Choroid plexus epithelial cell (primary cell): ENCODE measurements at regions not wholly inside any gene's neighbourhood (a gene's known extent, or its start where the extent isn't known, plus 50 kb on each side); places are given as distances from the start of the nearest gene placed in this dataset.
"Not testable (repeated sequence)": the region's sequence is repeated elsewhere in the genome, so short reads cannot be mapped to it uniquely, and the experiment has no call there.

Experiments used
- DNase-seq: peaks from one replicate; pipeline ENCODE4 v3.0.0-alpha.2; 2010; ENCODE audit warnings: low read depth
- H3K4me3 ChIP-seq: 2 replicates; pipeline ENCODE4 v1.5.1; 2011; ENCODE audit warnings: low read depth, mild to moderate bottlenecking, control low read depth, low read length, moderate library complexity
- TF ChIP-seq, protein P1 (sequence below): conservative IDR thresholded peaks from 2 replicates; pipeline ENCODE4 v1.5.1; 2011; ENCODE audit warnings: low read depth, mild to moderate bottlenecking, control low read depth, inconsistent platforms, low read length, moderate library complexity

DNA sequence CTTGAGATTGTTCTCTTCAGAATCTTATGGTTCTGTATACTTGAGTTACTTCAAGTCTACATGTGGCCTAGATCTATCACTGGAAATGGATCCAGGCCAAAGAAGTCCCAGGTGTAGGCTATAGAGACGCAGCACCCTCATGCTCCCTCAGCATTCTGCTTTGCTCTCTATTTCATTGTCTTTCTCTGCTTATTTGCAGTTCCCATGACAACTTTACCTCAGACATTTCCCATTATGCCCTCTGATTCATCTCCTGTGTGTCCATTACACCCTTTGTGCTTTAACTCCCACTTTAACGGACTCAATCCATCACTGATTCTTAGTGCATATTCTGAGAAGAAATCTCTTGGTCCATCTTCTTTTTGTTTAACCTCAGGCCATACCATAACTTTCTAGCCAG is 236.9 kb upstream of the NRIP1 start:
- TF ChIP-seq, protein P1, sequence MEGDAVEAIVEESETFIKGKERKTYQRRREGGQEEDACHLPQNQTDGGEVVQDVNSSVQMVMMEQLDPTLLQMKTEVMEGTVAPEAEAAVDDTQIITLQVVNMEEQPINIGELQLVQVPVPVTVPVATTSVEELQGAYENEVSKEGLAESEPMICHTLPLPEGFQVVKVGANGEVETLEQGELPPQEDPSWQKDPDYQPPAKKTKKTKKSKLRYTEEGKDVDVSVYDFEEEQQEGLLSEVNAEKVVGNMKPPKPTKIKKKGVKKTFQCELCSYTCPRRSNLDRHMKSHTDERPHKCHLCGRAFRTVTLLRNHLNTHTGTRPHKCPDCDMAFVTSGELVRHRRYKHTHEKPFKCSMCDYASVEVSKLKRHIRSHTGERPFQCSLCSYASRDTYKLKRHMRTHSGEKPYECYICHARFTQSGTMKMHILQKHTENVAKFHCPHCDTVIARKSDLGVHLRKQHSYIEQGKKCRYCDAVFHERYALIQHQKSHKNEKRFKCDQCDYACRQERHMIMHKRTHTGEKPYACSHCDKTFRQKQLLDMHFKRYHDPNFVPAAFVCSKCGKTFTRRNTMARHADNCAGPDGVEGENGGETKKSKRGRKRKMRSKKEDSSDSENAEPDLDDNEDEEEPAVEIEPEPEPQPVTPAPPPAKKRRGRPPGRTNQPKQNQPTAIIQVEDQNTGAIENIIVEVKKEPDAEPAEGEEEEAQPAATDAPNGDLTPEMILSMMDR: no peak
- H3K4me3 ChIP-seq: no peak overlapping the region
- no peak for DNase-seq

DNA sequence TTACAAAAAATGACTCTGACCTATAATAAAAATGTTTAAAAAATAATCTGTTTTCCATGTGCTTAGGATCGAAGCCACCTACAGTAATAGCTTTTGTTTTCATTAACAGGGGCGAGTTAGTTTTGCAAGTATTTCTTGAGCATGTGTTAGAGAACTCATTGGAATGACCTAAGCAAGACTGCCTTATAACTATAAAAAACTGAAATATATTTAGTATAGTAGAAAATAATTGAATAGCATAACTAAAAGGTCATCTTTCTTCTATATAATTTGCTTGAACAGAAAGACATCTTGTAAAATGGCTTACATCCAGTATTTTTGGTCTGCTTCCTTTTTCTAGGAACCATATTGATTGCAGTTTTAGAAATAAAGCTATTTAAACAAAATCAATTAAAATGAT is 241.5 kb upstream of the NRIP1 start:
- no peak overlapping the region for H3K4me3 ChIP-seq
- TF ChIP-seq, protein P1: no peak
- DNase-seq: no peak

DNA sequence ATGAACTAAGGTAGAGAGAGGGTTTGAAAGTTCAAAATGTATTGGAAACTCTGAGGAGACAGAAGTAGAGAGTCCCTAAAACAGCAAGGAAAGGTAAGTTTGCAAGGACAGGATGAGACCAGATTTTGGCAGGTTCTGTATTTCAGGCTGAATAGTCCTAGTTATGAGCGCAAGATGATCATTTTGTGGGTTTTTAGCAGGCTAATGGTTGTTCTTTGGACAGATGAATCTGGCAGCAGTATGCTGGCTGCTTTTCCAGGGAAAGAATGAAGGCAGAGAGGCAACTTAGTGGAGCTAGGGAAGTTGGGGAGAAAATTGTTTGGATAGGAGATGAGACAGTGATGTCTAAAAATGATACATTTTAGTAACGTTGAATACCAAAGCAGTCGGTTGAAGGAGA is 243.5 kb upstream of the NRIP1 start:
- TF ChIP-seq, protein P1: no peak
- DNase-seq: no peak
- H3K4me3 ChIP-seq: no peak overlapping the region

DNA sequence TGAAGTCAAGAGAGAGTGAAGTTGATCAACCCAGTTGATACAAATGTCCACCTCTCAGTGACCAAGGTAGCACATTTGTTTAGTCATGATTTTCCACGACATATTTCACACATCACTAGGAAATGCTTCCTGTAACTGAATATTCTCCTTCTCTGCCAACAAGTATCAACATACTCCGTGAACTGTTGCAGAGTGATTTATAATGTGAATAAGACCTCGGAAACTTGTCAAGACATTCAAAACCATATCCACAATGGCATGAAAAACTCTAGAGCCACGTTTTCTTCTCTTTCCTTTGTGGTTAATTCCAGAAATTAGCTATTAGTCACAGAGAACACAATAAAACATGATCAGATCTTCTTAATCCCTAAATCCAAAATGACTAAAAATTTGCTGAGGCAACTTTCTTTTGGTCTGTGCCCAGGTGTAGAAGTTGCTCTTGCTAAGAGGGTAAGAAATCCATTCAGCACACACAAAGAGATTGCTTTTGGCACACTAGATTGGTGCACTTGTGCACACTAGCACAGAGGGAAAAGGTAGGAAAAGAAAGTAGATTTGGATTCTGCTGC is 244.3 kb upstream of the NRIP1 start:
- H3K4me3 ChIP-seq: no peak overlapping the region
- TF ChIP-seq, protein P1: no peak
- no peak for DNase-seq

DNA sequence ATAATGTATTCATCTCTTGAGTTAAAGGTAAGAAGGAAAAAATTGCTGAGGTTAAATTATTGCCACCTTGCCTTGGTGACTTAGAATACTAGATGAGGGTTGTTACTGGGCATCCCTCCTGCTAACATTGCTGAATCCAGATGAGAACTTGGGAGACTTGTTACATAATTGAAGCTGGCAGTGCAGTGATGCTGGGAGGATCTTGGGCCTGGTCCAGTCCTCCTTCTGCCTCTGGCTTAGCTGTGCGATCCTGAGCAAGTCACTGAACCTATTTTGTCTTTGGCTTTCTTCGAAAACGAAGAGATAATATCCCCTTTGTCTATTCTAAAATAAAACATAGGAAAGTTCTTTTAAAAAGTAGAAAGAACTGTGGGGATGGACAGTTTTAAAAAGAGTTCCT is 244.9 kb upstream of the NRIP1 start:
- no peak for DNase-seq
- TF ChIP-seq, protein P1: no peak
- H3K4me3 ChIP-seq: no peak overlapping the region

DNA sequence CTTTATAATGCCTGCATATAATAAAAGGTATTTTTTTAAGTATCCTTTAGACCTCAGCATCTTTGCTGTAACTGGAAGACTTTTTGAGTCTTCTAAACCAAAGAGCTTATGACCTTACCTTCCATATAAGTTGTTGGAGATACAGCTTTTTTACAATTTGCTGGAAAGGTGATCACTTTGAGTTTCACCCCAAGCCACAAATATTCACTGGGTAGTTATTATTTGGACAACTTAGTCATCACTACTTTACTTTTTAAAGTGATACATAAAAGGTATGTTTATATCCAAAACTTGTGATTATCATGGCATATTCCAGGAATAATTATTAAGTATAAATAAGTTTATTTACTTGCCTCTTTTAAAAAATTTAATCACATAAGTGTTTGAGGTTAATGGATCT is 246.7 kb upstream of the NRIP1 start:
- TF ChIP-seq, protein P1: no peak
- DNase-seq: no peak
- H3K4me3 ChIP-seq: no peak overlapping the region

DNA sequence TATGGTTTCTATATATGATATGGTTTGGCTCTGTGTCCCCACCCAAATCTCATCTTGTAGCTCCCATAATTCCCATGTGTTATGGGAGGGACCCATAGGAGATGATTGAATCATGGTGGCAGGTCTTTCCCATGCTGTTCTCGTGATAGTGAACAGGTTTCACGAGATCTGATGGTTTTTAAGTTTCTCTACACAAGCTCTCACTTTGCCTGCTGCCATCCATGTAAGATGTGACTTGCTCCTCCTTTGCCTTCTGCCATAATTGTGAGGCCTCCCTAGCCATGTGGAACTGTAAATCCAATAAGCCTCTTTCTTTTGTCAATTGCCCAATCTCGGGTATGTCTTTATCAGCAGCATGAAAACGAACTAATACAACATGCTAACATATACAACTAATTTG is 252.2 kb upstream of the NRIP1 start:
- not testable (repeated sequence) for DNase-seq, H3K4me3 ChIP-seq
